HEK293T (cell line): ENCODE measurements at regions not wholly inside any gene's neighbourhood (a gene's known extent, or its start where the extent isn't known, plus 50 kb on each side); places are given as distances from the start of the nearest gene placed in this dataset.

Source experiments
- BHLHE40 ChIP-seq: fragments of 450-650 bp; IDR thresholded peaks from 2 replicates; pipeline ENCODE4 v1.6.1; 2016; ENCODE audit warnings: mild to moderate bottlenecking, moderate library complexity, borderline replicate concordance
- ELF4 ChIP-seq: fragments of 450-650 bp; IDR thresholded peaks from 2 replicates; pipeline ENCODE4 v1.6.1; 2017; ENCODE audit warnings: antibody characterized with exemption
- FOXA1 ChIP-seq: fragments of 450-650 bp; IDR thresholded peaks from 2 replicates; pipeline ENCODE4 v1.6.1; 2016; ENCODE audit warnings: mild to moderate bottlenecking
- FOXK2 ChIP-seq: fragments of 450-650 bp; IDR thresholded peaks from 2 replicates; pipeline ENCODE4 v1.6.1; 2016; ENCODE audit warnings: mild to moderate bottlenecking
- FOXM1 ChIP-seq: fragments of 450-650 bp; IDR thresholded peaks from 2 replicates; pipeline ENCODE4 v1.6.1; 2017; ENCODE audit warnings: mild to moderate bottlenecking, borderline replicate concordance
- HDGF ChIP-seq: fragments of 450-650 bp; IDR thresholded peaks from 2 replicates; pipeline ENCODE4 v1.6.1; 2017; ENCODE audit warnings: antibody characterized with exemption, borderline replicate concordance
- L3MBTL2 ChIP-seq: fragments of 450-650 bp; conservative IDR thresholded peaks from 2 replicates; pipeline ENCODE4 v1.6.1; 2016; ENCODE audit warnings: mild to moderate bottlenecking
- LEF1 ChIP-seq: fragments of 450-650 bp; IDR thresholded peaks from 2 replicates; pipeline ENCODE4 v1.6.1; 2017; ENCODE audit warnings: mild to moderate bottlenecking, borderline replicate concordance
- SP1 ChIP-seq: fragments of 450-650 bp; IDR thresholded peaks from 2 replicates; pipeline ENCODE4 v1.6.1; 2017
- SUZ12 ChIP-seq: fragments of 450-650 bp; IDR thresholded peaks from 2 replicates; pipeline ENCODE4 v1.6.1; 2016; ENCODE audit warnings: mild to moderate bottlenecking
- TF ChIP-seq, protein P1 (sequence below): fragments of 450-650 bp; IDR thresholded peaks from 2 replicates; pipeline ENCODE4 v1.6.1; 2016

GRCh38 chr13:105816994-105817393, 718.5 kb downstream of the EFNB2 start:
- TF ChIP-seq SP1: no peak
- TF ChIP-seq BHLHE40: no peak
- TF ChIP-seq FOXA1: no peak
- no peak for TF ChIP-seq ELF4
- TF ChIP-seq FOXM1: no peak
- TF ChIP-seq L3MBTL2: no peak
- TF ChIP-seq FOXK2: no peak
- TF ChIP-seq, protein P1, sequence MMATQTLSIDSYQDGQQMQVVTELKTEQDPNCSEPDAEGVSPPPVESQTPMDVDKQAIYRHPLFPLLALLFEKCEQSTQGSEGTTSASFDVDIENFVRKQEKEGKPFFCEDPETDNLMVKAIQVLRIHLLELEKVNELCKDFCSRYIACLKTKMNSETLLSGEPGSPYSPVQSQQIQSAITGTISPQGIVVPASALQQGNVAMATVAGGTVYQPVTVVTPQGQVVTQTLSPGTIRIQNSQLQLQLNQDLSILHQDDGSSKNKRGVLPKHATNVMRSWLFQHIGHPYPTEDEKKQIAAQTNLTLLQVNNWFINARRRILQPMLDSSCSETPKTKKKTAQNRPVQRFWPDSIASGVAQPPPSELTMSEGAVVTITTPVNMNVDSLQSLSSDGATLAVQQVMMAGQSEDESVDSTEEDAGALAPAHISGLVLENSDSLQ: no peak
- TF ChIP-seq LEF1: no peak
- TF ChIP-seq HDGF: no peak
- TF ChIP-seq SUZ12: no peak
